Caco-2 (cell line): ENCODE measurements at regions not wholly inside any gene's neighbourhood (a gene's known extent, or its start where the extent isn't known, plus 50 kb on each side); places are given as distances from the start of the nearest gene placed in this dataset.

Experiments
- BruUV-seq: library from RNA; stranded (reverse); fragments of 400-500 nt; replicated peaks from 2 replicates; lab custom pipeline; 2021; lab: Mats Ljungman, UMichigan
- CTCF ChIA-PET: fragments of 300-600 bp; sonication (Branson Sonifier 250); formaldehyde crosslinking; loops from one replicate; lab custom pipeline; 2022; ENCODE audit warnings: antibody characterized with exemption; lab: Charles Lee
- POLR2A ChIA-PET: fragments of 300-600 bp; sonication (Branson Sonifier 250); formaldehyde crosslinking; loops from one replicate; lab custom pipeline; 2022; ENCODE audit warnings: antibody characterized with exemption; lab: Charles Lee
- DNase-seq, 2 experiments: peaks; one replicate each; pipeline versions ENCODE4 v3.0.0 to v3.0.0-alpha.2; 2020 to 2022
- H3K27me3 ChIP-seq: replicated peaks from 2 replicates; pipeline ENCODE4 v1.6.0; 2011; ENCODE audit warnings: low read length; ENCODE audit not compliant: control insufficient read depth, insufficient read depth
- H3K36me3 ChIP-seq: 2 replicates; pipeline ENCODE4 v1.5.1; 2011; ENCODE audit warnings: low read length; ENCODE audit not compliant: control insufficient read depth, insufficient read depth
- H3K4me1 ChIP-seq: fragments of 250-450 bp; sonication (Bioruptor Pico); 2 replicates; pipeline ENCODE4 v1.5.1; 2020; ENCODE audit warnings: mild to moderate bottlenecking
- H3K4me3 ChIP-seq: 2 replicates; pipeline ENCODE4 v1.5.1; 2011; ENCODE audit warnings: low read depth, mild to moderate bottlenecking, control low read depth, low read length
- H3K9me3 ChIP-seq: fragments of 250-450 bp; sonication (Bioruptor Pico); 2 replicates; pipeline ENCODE4 v1.5.1; 2020; ENCODE audit warnings: mild to moderate bottlenecking, moderate library complexity
- H3K27ac Mint-ChIP-seq: one replicate; pipeline ENCODE4 v1.8.0; 2022; ENCODE audit warnings: mixed read lengths; ENCODE audit not compliant: unreplicated experiment
- H3K27me3 Mint-ChIP-seq: one replicate; pipeline ENCODE4 v1.8.0; 2022; ENCODE audit warnings: mixed read lengths; ENCODE audit not compliant: insufficient read depth, unreplicated experiment
- H3K36me3 Mint-ChIP-seq: one replicate; pipeline ENCODE4 v1.8.0; 2022; ENCODE audit warnings: mild to moderate bottlenecking, mixed read lengths; ENCODE audit not compliant: insufficient read depth, unreplicated experiment
- H3K4me1 Mint-ChIP-seq: one replicate; pipeline ENCODE4 v1.8.0; 2022; ENCODE audit warnings: low read depth, mixed read lengths; ENCODE audit not compliant: unreplicated experiment
- H3K4me3 Mint-ChIP-seq: one replicate; pipeline ENCODE4 v1.8.0; 2022; ENCODE audit warnings: mild to moderate bottlenecking, moderate library complexity, mixed read lengths; ENCODE audit not compliant: unreplicated experiment
- H3K9me3 Mint-ChIP-seq: one replicate; pipeline ENCODE4 v1.8.0; 2022; ENCODE audit warnings: mixed read lengths; ENCODE audit not compliant: unreplicated experiment
- intact Hi-C: fragments of 100-400 bp; cut with micrococcal nuclease; formaldehyde crosslinking; loops from one replicate; pipeline ENCODE4 v1.10.0; 2022; ENCODE audit not compliant: unreplicated experiment
- TF ChIP-seq, protein P1 (sequence below), 2 experiments: fragments of 200-600 bp in 1 of 2; IDR thresholded peaks; 1 replicate in 1 of 2; 2 replicates in 1 of 2; pipeline versions ENCODE4 v1.5.1 to v1.8.0; 2011 to 2022; ENCODE audit warnings: antibody characterized with exemption in 1 of 2, control low read depth in 1 of 2, inconsistent platforms in 1 of 2, low read depth in 1 of 2, low read length in 1 of 2, mild to moderate bottlenecking in 1 of 2, moderate library complexity in 1 of 2; ENCODE audit not compliant: insufficient read depth in 1 of 2, severe bottlenecking in 1 of 2, unreplicated experiment in 1 of 2

GRCh38 chr5:39946356-39947045 lies 521.7 kb upstream of the DAB2 start:
- Histone ChIP-seq H3K4me3 (no peak overlapping the region), H3K4me1 (0 out of 2 replicates have a peak, but pooled peaks cover 5% of the 10 kb centered on the region)
- CTCF ChIA-PET = no interaction called here

GRCh38 chr5:39945870-39946269 lies 521.1 kb upstream of the DAB2 start:
- no peaks in the 10 kb centered on the region for H3K36me3 Mint-ChIP-seq
- no peak overlapping the region for H3K27ac Mint-ChIP-seq
- Histone ChIP-seq H3K9me3 (no peaks in the 10 kb centered on the region), H3K36me3 (no peaks in the 10 kb centered on the region), H3K27me3 (no peaks in the 10 kb centered on the region), H3K4me3 (no peak overlapping the region), H3K4me1 (0 out of 2 replicates have a peak, but pooled peaks cover 5% of the 10 kb centered on the region)
- intact Hi-C loops = loop anchor here (5.0 kb wide), 1 partner anchor 369 kb away; no protein-coding TSS in a partner anchor
- CTCF ChIA-PET = no interaction called here
- TF ChIP-seq, protein P1, sequence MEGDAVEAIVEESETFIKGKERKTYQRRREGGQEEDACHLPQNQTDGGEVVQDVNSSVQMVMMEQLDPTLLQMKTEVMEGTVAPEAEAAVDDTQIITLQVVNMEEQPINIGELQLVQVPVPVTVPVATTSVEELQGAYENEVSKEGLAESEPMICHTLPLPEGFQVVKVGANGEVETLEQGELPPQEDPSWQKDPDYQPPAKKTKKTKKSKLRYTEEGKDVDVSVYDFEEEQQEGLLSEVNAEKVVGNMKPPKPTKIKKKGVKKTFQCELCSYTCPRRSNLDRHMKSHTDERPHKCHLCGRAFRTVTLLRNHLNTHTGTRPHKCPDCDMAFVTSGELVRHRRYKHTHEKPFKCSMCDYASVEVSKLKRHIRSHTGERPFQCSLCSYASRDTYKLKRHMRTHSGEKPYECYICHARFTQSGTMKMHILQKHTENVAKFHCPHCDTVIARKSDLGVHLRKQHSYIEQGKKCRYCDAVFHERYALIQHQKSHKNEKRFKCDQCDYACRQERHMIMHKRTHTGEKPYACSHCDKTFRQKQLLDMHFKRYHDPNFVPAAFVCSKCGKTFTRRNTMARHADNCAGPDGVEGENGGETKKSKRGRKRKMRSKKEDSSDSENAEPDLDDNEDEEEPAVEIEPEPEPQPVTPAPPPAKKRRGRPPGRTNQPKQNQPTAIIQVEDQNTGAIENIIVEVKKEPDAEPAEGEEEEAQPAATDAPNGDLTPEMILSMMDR (IDR thresholded peaks at IDR 0.05; ENCODE audit: insufficient read depth in 1 of 2, low read depth in 1 of 2, low read length in 1 of 2, severe bottlenecking in 1 of 2, unreplicated experiment in 1 of 2) = no peak
- H3K4me3 Mint-ChIP-seq = no peak overlapping the region
- H3K4me1 Mint-ChIP-seq = no peaks in the 10 kb centered on the region
- no peak for DNase-seq
- POLR2A ChIA-PET = no interaction called here
- H3K27me3 Mint-ChIP-seq = peaks cover under 1% of the 10 kb centered on the region
- H3K9me3 Mint-ChIP-seq = no peaks in the 10 kb centered on the region
- no TSS peak for BruUV-seq

More at GRCh38 chr5:39946356-39947045, 521.7 kb upstream of the DAB2 start:
- intact Hi-C loops = loop anchor here (5.0 kb wide), 1 partner anchor 369 kb away; no protein-coding TSS in a partner anchor
- Mint-ChIP-seq H3K27ac (no peak overlapping the region), H3K27me3 (peaks cover 3% of the 10 kb centered on the region), H3K4me1 (no peaks in the 10 kb centered on the region), H3K36me3 (no peaks in the 10 kb centered on the region), H3K4me3 (no peak overlapping the region), H3K9me3 (no peaks in the 10 kb centered on the region)
- POLR2A ChIA-PET = no interaction called here
- no TSS peak for BruUV-seq
- no peak for DNase-seq
- TF ChIP-seq, protein P1 (IDR thresholded peaks at IDR 0.05; ENCODE audit: insufficient read depth in 1 of 2, low read depth in 1 of 2, low read length in 1 of 2, severe bottlenecking in 1 of 2, unreplicated experiment in 1 of 2) = no peak
- Histone ChIP-seq H3K36me3 (no peaks in the 10 kb centered on the region), H3K9me3 (no peaks in the 10 kb centered on the region), H3K27me3 (no peaks in the 10 kb centered on the region)

DNA sequence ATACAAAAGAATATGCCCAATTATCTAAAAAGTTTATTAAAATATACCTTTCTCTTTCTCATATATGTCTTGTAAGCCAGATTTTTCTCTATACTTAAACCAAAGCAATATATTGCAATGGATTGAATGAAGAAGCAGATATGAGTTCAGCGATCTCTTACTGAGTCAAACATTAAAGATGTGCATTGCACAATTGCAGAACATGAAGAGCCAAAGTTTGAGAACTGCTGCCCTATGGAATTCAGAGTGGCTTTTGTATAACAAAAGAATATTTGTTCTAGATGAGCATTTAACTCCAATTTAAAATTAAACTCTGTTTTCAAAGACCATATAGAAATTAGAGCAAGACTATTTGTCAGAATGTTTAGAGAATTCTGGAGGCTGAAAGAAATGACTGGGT lies 519.0 kb upstream of the DAB2 start:
- no peaks in the 10 kb centered on the region for H3K4me1 Mint-ChIP-seq
- H3K36me3 ChIP-seq = no peaks in the 10 kb centered on the region
- H3K4me3 Mint-ChIP-seq = no peak overlapping the region
- H3K27me3 ChIP-seq = no peaks in the 10 kb centered on the region
- no peaks in the 10 kb centered on the region for H3K9me3 ChIP-seq
- no peaks in the 10 kb centered on the region for H3K27me3 Mint-ChIP-seq
- H3K4me1 ChIP-seq = 0 out of 2 replicates have a peak, but pooled peaks cover under 1% of the 10 kb centered on the region
- ChIA-PET POLR2A (no interaction called here), CTCF (no interaction called here)
- no peaks in the 10 kb centered on the region for H3K36me3 Mint-ChIP-seq
- intact Hi-C loops = no loop called here
- no TSS peak for BruUV-seq
- no peaks in the 10 kb centered on the region for H3K9me3 Mint-ChIP-seq
- H3K27ac Mint-ChIP-seq = no peak overlapping the region
- TF ChIP-seq, protein P1 (IDR thresholded peaks at IDR 0.05; ENCODE audit: insufficient read depth in 1 of 2, low read depth in 1 of 2, low read length in 1 of 2, severe bottlenecking in 1 of 2, unreplicated experiment in 1 of 2) = no peak
- H3K4me3 ChIP-seq = no peak overlapping the region
- no peak for DNase-seq
